Fibroblast of villous mesenchyme (primary cell): ENCODE measurements at regions not wholly inside any gene's neighbourhood (a gene's known extent, or its start where the extent isn't known, plus 50 kb on each side); places are given as distances from the start of the nearest gene placed in this dataset.

Experiments used
- DNase-seq: peaks from one replicate; pipeline ENCODE4 v3.0.0-alpha.2; 2010; ENCODE audit warnings: low read depth
- H3K4me3 ChIP-seq: 2 replicates; pipeline ENCODE4 v1.5.1; 2011; ENCODE audit warnings: low read depth, mild to moderate bottlenecking, low read length
- CTCF ChIP-seq: IDR thresholded peaks from 2 replicates; pipeline ENCODE4 v1.5.1; 2012; ENCODE audit warnings: low read depth, mild to moderate bottlenecking, low read length; ENCODE audit not compliant: insufficient read depth

- peak; percentile 87 for DNase-seq
- no peak overlapping the region for H3K4me3 ChIP-seq
- no peak for TF ChIP-seq CTCF
Measured at GRCh38 chr2:237262838-237263771, 150.9 kb downstream of the COL6A3 start.

DNA sequence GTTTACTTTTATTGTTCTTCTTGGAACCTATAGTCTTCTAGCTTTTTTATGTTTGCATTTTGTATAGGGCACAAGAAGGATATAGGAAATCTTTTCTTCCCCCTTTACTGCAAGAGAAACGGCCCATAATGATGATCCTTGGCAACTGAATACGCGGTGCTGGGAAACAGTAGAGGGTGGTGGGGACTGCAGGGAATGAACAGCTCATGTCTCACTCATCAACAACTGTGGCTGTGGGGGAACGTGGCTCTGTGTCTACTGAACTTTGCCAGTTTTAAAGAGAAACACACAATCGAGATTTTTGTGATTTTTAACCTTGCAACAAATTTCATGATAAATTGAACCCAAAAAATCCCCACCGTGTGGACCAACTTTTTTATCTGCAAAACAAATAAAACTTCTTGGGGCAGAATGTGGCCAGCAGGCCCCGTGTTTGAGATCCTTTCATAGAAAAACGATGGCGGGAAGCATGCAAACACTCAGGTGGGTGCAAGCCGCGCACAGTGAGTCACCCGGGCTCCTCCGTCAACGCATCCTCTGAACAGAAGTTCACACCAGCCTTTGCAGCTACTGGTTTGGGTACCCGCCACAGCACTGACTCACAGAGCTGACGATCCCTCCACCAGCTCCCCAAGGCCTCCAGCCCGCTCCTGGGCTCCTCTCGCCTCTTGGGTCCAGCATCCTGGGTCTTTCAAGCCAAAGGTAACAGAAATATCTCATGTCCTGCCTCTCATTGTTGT, 149.3 kb downstream of the COL6A3 start:
- TF ChIP-seq CTCF: no peak
- no peak for DNase-seq

GRCh38 chr2:237268004-237268708, 145.8 kb downstream of the COL6A3 start:
- TF ChIP-seq CTCF: no peak
- no peak for DNase-seq

More for the DNA sequence above, 149.3 kb downstream of the COL6A3 start:
- no peak overlapping the region for H3K4me3 ChIP-seq

DNA sequence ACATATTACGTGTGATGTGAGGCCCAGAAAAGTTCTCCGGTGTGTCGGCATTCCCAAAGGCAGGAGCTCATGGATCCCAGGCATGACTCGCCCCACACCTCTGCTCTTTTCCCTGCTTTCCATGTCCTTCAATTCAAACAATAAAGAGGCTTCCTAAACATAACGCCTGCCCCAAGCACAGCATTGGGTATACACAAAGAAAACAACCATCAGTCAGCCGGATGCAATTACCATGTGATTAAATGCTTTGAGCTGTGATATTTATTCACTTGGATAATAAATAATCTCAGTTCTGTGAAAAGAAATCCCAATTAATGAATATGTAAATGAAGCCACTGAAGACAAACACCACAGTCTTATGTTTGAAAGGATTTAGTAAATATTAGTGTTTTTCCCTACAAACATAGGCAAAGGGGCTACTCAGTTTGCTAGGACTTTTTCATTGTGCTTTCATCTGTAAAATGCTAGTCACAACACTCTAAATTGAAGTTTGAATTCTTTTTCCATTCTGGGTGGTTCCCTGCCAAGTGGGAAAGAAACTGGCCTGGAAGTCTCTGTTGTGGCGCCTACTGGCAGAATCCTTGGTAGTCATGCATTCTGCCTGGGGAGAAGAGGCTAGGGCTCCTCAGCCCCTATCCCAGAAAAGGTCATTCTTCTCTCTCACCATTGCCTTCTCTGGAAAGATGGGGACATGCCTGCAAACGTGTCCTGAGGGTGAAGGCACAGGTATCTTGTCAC, 144.7 kb downstream of the COL6A3 start:
- H3K4me3 ChIP-seq: no peak overlapping the region
- no peak for TF ChIP-seq CTCF
- DNase-seq: no peak

More at GRCh38 chr2:237268004-237268708, 145.8 kb downstream of the COL6A3 start:
- no peak overlapping the region for H3K4me3 ChIP-seq

GRCh38 chr2:237270520-237270919, 143.4 kb downstream of the COL6A3 start:
- TF ChIP-seq CTCF: no peak
- H3K4me3 ChIP-seq: no peak overlapping the region
- DNase-seq: no peak
